ENCODE measurements at regions not wholly inside any gene's neighbourhood (a gene's known extent, or its start where the extent isn't known, plus 50 kb on each side); places are given as distances from the start of the nearest gene placed in this dataset.
"Not testable (repeated sequence)": the region's sequence is repeated elsewhere in the genome, so short reads cannot be mapped to it uniquely, and the experiment has no call there.

- no peak for DNase-seq (ENCODE audit: low spot score)
These were observed 245.1 kb upstream of the C9orf72 start for GRCh38 chr9:27818348-27818747.

- no peak for DNase-seq (ENCODE audit: low spot score)
These were observed 255.6 kb upstream of the C9orf72 start for GRCh38 chr9:27828908-27829307.

GRCh38 chr9:27829621-27830020 is 256.3 kb upstream of the C9orf72 start:
- no peak for DNase-seq (ENCODE audit: low spot score)

- DNase-seq (ENCODE audit: low spot score), result not testable (repeated sequence)
These were observed 258.8 kb upstream of the C9orf72 start for GRCh38 chr9:27832108-27832507.

- no peak for DNase-seq (ENCODE audit: low spot score)
These were observed 262.0 kb upstream of the C9orf72 start for GRCh38 chr9:27835286-27835685.

GRCh38 chr9:27835746-27836145 is 262.5 kb upstream of the C9orf72 start:
- DNase-seq (ENCODE audit: low spot score), result no peak

- no peak for DNase-seq (ENCODE audit: low spot score)
These were observed 263.6 kb upstream of the C9orf72 start for GRCh38 chr9:27836661-27837401.

GRCh38 chr9:27838876-27839275 is 265.6 kb upstream of the C9orf72 start:
- no peak for DNase-seq (ENCODE audit: low spot score)

GRCh38 chr9:27839767-27840166 is 266.5 kb upstream of the C9orf72 start:
- not testable (repeated sequence) for DNase-seq (ENCODE audit: low spot score)

GRCh38 chr9:27844797-27845196 is 271.5 kb upstream of the C9orf72 start:
- no peak for DNase-seq (ENCODE audit: low spot score)

- no peak for DNase-seq (ENCODE audit: low spot score)
These were observed 274.1 kb upstream of the C9orf72 start for GRCh38 chr9:27847380-27847779.

GRCh38 chr9:27847818-27848217 is 274.5 kb upstream of the C9orf72 start:
- no peak for DNase-seq (ENCODE audit: low spot score)

GRCh38 chr9:27848315-27848714 is 275.0 kb upstream of the C9orf72 start:
- no peak for DNase-seq (ENCODE audit: low spot score)

GRCh38 chr9:27851858-27852257 is 278.6 kb upstream of the C9orf72 start:
- no peak for DNase-seq (ENCODE audit: low spot score)

GRCh38 chr9:27853529-27853928 is 280.2 kb upstream of the C9orf72 start:
- no peak for DNase-seq (ENCODE audit: low spot score)

- no peak for DNase-seq (ENCODE audit: low spot score)
These were observed 282.8 kb upstream of the C9orf72 start for GRCh38 chr9:27856054-27856453.

- no peak for DNase-seq (ENCODE audit: low spot score)
These were observed 283.5 kb upstream of the C9orf72 start for GRCh38 chr9:27856748-27857147.

- peak; percentile 2 for DNase-seq (ENCODE audit: low spot score)
These were observed 288.6 kb upstream of the C9orf72 start for GRCh38 chr9:27861887-27862286.

GRCh38 chr9:27864644-27865438 is 291.6 kb upstream of the C9orf72 start:
- peak; percentile 56 for DNase-seq (ENCODE audit: low spot score)

GRCh38 chr9:27866741-27867140 is 293.5 kb upstream of the C9orf72 start:
- no peak for DNase-seq (ENCODE audit: low spot score)

- DNase-seq (ENCODE audit: low spot score), result no peak
These were observed 297.1 kb upstream of the C9orf72 start for GRCh38 chr9:27870404-27870803.

- no peak for DNase-seq (ENCODE audit: low spot score)
These were observed 306.9 kb upstream of the C9orf72 start for GRCh38 chr9:27880156-27880555.

- no peak for DNase-seq (ENCODE audit: low spot score)
These were observed 307.4 kb upstream of the C9orf72 start for GRCh38 chr9:27880635-27881034.

All from kidney capillary endothelial cell (primary cell).